GDM1 (cell line): ENCODE measurements at regions not wholly inside any gene's neighbourhood (a gene's known extent, or its start where the extent isn't known, plus 50 kb on each side); places are given as distances from the start of the nearest gene placed in this dataset.

ENCODE experiments used
- DNase-seq: peaks from one replicate; lab custom pipeline; 2025; lab: John Stamatoyannopoulos, UW

- DNase-seq, result no peak
These were observed 91.2 kb upstream of the STARD3NL start for GRCh38 chr7:38086857-38087256.

- peak; percentile 5 for DNase-seq
These were observed 75.5 kb upstream of the STARD3NL start for GRCh38 chr7:38102507-38102906.

- peak; percentile 13 for DNase-seq
These were observed 72.1 kb upstream of the STARD3NL start for GRCh38 chr7:38105874-38106483.

- peak; percentile 40 for DNase-seq
These were observed 70.6 kb upstream of the STARD3NL start for GRCh38 chr7:38107486-38107893.

GRCh38 chr7:38112075-38112474 lies 66.0 kb upstream of the STARD3NL start:
- no peak for DNase-seq

GRCh38 chr7:38120076-38120475 lies 58.0 kb upstream of the STARD3NL start:
- no peak for DNase-seq

- DNase-seq, result no peak
These were observed 55.5 kb upstream of the STARD3NL start for GRCh38 chr7:38122501-38122900.

GRCh38 chr7:38123494-38123893 lies 54.6 kb upstream of the STARD3NL start:
- no peak for DNase-seq

- DNase-seq, result peak; percentile 28
These were observed 50.5 kb upstream of the STARD3NL start for GRCh38 chr7:38127216-38128207.
